A549 (cell line): ENCODE measurements at regions not wholly inside any gene's neighbourhood (a gene's known extent, or its start where the extent isn't known, plus 50 kb on each side); places are given as distances from the start of the nearest gene placed in this dataset.
A peak's percentile ranks its signal among the peaks of the same experiment; 100 is the strongest.

Experiments
- ATAC-seq, 2 experiments: fragments of 200-7000 bp in 1 of 2; fragments of >200 bp in 1 of 2; cut with Nextera tagmentation in 1 of 2; cut with Tn5 transposase in 1 of 2; 3 replicates each; pipeline versions ENCODE4 v1.8.0 to v1.9.1; 2018 to 2020; ENCODE audit warnings: mild to moderate bottlenecking in 1 of 2, moderate library complexity in 1 of 2
- CTCF ChIA-PET: fragments of 300-600 bp; sonication (Branson Sonifier 250); formaldehyde crosslinking; extraction: SDS; loops from one replicate; lab custom pipeline; 2021; ENCODE audit warnings: antibody characterized with exemption, inconsistent platforms; lab: Yijun Ruan, JAX
- POLR2A ChIA-PET: fragments of 350-600 bp; formaldehyde crosslinking; extraction: SDS; loops from one replicate; lab custom pipeline; 2021; ENCODE audit warnings: antibody characterized with exemption, inconsistent platforms; lab: Yijun Ruan, JAX
- DNase-seq, 2 experiments: peaks; one replicate each; pipeline versions ENCODE4 v3.0.0 to v3.0.0-alpha.2; 2011 to 2016; ENCODE audit warnings: low read depth in 1 of 2, low spot score in 1 of 2
- FAIRE-seq: peaks from 2 replicates; lab custom pipeline; 2011; peaks lifted over from hg19 to GRCh38; lab: Jason Lieb, UNC
- H3K27ac ChIP-seq, 2 experiments: fragments of >200 bp; sonication (Bioruptor Twin); formaldehyde crosslinking; 3 replicates each; pipeline ENCODE4 v1.5.1; 2016 to 2017
- H3K4me1 ChIP-seq: fragments of >200 bp; sonication (Bioruptor Twin); formaldehyde crosslinking; 3 replicates; pipeline ENCODE4 v1.6.1; 2016
- H3K4me2 ChIP-seq: fragments of >200 bp; sonication (Bioruptor Twin); formaldehyde crosslinking; 3 replicates; pipeline ENCODE4 v1.6.1; 2016
- H3K4me3 ChIP-seq: fragments of >200 bp; sonication (Bioruptor Twin); formaldehyde crosslinking; 3 replicates; pipeline ENCODE4 v1.5.1; 2016
- H3K9me3 ChIP-seq: fragments of >200 bp; sonication (Bioruptor Twin); formaldehyde crosslinking; 3 replicates; pipeline ENCODE4 v1.6.1; 2016
- ATOH8 ChIP-seq: fragments of 250-450 bp; sonication (Bioruptor Pico); IDR thresholded peaks from 2 replicates; pipeline ENCODE4 v1.5.0; 2020; ENCODE audit warnings: low read depth, mild to moderate bottlenecking, moderate library complexity
- CBX8 ChIP-seq: fragments of 200-600 bp; sonication (generic); IDR thresholded peaks from 2 replicates; pipeline ENCODE4 v1.6.1; 2016
- CEBPB ChIP-seq, 2 experiments: fragments of >200 bp in 1 of 2; sonication (Bioruptor Twin) in 1 of 2; formaldehyde crosslinking in 1 of 2; IDR thresholded peaks; 2 replicates each; pipeline ENCODE4 v1.6.1; 2012 to 2016
- CHD2 ChIP-seq: fragments of 150-350 bp; IDR thresholded peaks from 2 replicates; pipeline ENCODE4 v1.6.1; 2014; ENCODE audit warnings: low read length; ENCODE audit not compliant: partially characterized antibody
- E2F6 ChIP-seq: IDR thresholded peaks from 2 replicates; pipeline ENCODE4 v1.6.1; 2012; ENCODE audit warnings: low read depth, borderline replicate concordance
- EHMT2 ChIP-seq: fragments of 200-600 bp; sonication (generic); IDR thresholded peaks from 2 replicates; pipeline ENCODE4 v1.6.1; 2016; ENCODE audit warnings: antibody characterized with exemption, low read depth, mild to moderate bottlenecking, moderate library complexity
- ELK1 ChIP-seq: fragments of 150-350 bp; IDR thresholded peaks from 2 replicates; pipeline ENCODE4 v1.6.1; 2014; ENCODE audit warnings: low read depth, mild to moderate bottlenecking, low read length
- FOSL2 ChIP-seq, 2 experiments: fragments of 450-650 bp in 1 of 2; fragments of >200 bp in 1 of 2; sonication (Bioruptor Twin) in 1 of 2; formaldehyde crosslinking; IDR thresholded peaks; 2 replicates each; pipeline versions ENCODE4 v1.5.0 to v1.6.1; 2016 to 2020; ENCODE audit warnings: mild to moderate bottlenecking in 1 of 2, moderate library complexity in 1 of 2
- HEYL ChIP-seq: fragments of 250-450 bp; sonication (Bioruptor Pico); IDR thresholded peaks from 2 replicates; pipeline ENCODE4 v1.8.0; 2021; ENCODE audit warnings: mild to moderate bottlenecking, moderate library complexity
- HMGXB4 ChIP-seq: fragments of 250-450 bp; sonication (Bioruptor Pico); IDR thresholded peaks from 2 replicates; pipeline ENCODE4 v1.5.0; 2021; ENCODE audit warnings: mild to moderate bottlenecking, moderate library complexity, borderline replicate concordance
- HOXA7 ChIP-seq: fragments of 250-450 bp; sonication (Bioruptor Pico); IDR thresholded peaks from 2 replicates; pipeline ENCODE4 v1.5.0; 2020; ENCODE audit warnings: mild to moderate bottlenecking, moderate library complexity
- HOXB13 ChIP-seq: fragments of 250-450 bp; sonication (Bioruptor Pico); IDR thresholded peaks from 2 replicates; pipeline ENCODE4 v1.5.0; 2020; ENCODE audit warnings: low read depth, mild to moderate bottlenecking, moderate library complexity
- JUNB ChIP-seq: fragments of >200 bp; sonication (Bioruptor Twin); formaldehyde crosslinking; IDR thresholded peaks from 2 replicates; pipeline ENCODE4 v1.6.1; 2016
- KDM5A ChIP-seq: fragments of 200-600 bp; sonication (generic); IDR thresholded peaks from 2 replicates; pipeline ENCODE4 v1.6.1; 2016; ENCODE audit warnings: antibody characterized with exemption, mild to moderate bottlenecking
- POLR2A ChIP-seq: IDR thresholded peaks from 2 replicates; pipeline ENCODE4 v1.6.1; 2012; ENCODE audit warnings: mild to moderate bottlenecking, low read length
- RCOR1 ChIP-seq: fragments of 150-350 bp; IDR thresholded peaks from 2 replicates; pipeline ENCODE4 v1.6.1; 2014; ENCODE audit warnings: antibody characterized with exemption, low read length, low read depth
- TFCP2L1 ChIP-seq: fragments of 250-450 bp; sonication (Bioruptor Pico); IDR thresholded peaks from 2 replicates; pipeline ENCODE4 v1.5.0; 2021; ENCODE audit warnings: mild to moderate bottlenecking
- USF2 ChIP-seq: fragments of 450-650 bp; IDR thresholded peaks from 2 replicates; pipeline ENCODE4 v1.6.1; 2014; ENCODE audit warnings: antibody characterized with exemption
- ZC3H11A ChIP-seq: fragments of 450-650 bp; IDR thresholded peaks from 2 replicates; pipeline ENCODE4 v1.6.1; 2014; ENCODE audit warnings: antibody characterized with exemption, mild to moderate bottlenecking
- ZFP36 ChIP-seq: fragments of 450-650 bp; IDR thresholded peaks from 2 replicates; pipeline ENCODE4 v1.6.1; 2014; ENCODE audit warnings: borderline replicate concordance; ENCODE audit not compliant: partially characterized antibody
- ZNF302 ChIP-seq: fragments of 250-450 bp; sonication (Bioruptor Pico); IDR thresholded peaks from 2 replicates; pipeline ENCODE4 v1.9.0; 2021; ENCODE audit warnings: inconsistent platforms, mild to moderate bottlenecking, moderate library complexity
- ZSCAN20 ChIP-seq: fragments of 250-450 bp; sonication (Bioruptor Pico); IDR thresholded peaks from 2 replicates; pipeline ENCODE4 v1.8.0; 2022; ENCODE audit warnings: mild to moderate bottlenecking, moderate library complexity
- WGBS: methylation state at CpG from one replicate; pipeline ENCODE4 v1.1.6; 2017; ENCODE audit errors: missing lambda C conversion rate; 5-methylcytosine and 5-hydroxymethylcytosine counted together

- Histone ChIP-seq H3K4me1 (no peaks in the 10 kb centered on the region), H3K4me3 (no peak overlapping the region), H3K27ac (no peak overlapping the region), H3K4me2 (no peak overlapping the region), H3K9me3 (no peaks in the 10 kb centered on the region)
- no peak for TF ChIP-seq FOSL2 (IDR thresholded peaks at IDR 0.05)
- no peak for TF ChIP-seq FOSL2 (CRISPR knock-in tag; IDR thresholded peaks at IDR 0.05)
- TF ChIP-seq CEBPB (IDR thresholded peaks at IDR 0.05) = peak in 1 of 2 experiments; percentile 16; a peak in 1 of 4 replicates
- ChIA-PET POLR2A (no interaction called here), CTCF (no interaction called here)
- DNase-seq = no peak
- no peak for FAIRE-seq
- ATAC-seq = no peak
These were observed 103.9 kb upstream of the THSD7A start for GRCh38 chr7:11935905-11936304.

- Histone ChIP-seq H3K4me2 (no peak overlapping the region), H3K4me3 (no peak overlapping the region), H3K27ac (no peak overlapping the region), H3K9me3 (peaks cover 8% of the 10 kb centered on the region; the same call in 1 of the 3 replicates), H3K4me1 (no peaks in the 10 kb centered on the region)
- CTCF ChIA-PET = interaction anchor here (0.6 kb wide), 1 partner anchor 51 kb away, joined by 4 read pairs; no protein-coding TSS in a partner anchor
- TF ChIP-seq RCOR1 (no peak), ZC3H11A (peak; percentile 80), POLR2A (no peak)
- no peak for FAIRE-seq
- DNase-seq = no peak
- 79% methylated on average over 1 of the region's 1 CpG for WGBS
- no peak for ATAC-seq
- POLR2A ChIA-PET = no interaction called here
These were observed 114.8 kb upstream of the THSD7A start for GRCh38 chr7:11946794-11947193.

GRCh38 chr7:11950281-11950680 lies 118.3 kb upstream of the THSD7A start:
- POLR2A ChIA-PET = no interaction called here
- Histone ChIP-seq H3K27ac (no peak overlapping the region), H3K4me1 (no peaks in the 10 kb centered on the region), H3K4me2 (no peak overlapping the region), H3K9me3 (0 out of 3 replicates have a peak, but pooled peaks cover 4% of the 10 kb centered on the region), H3K4me3 (no peak overlapping the region)
- CTCF ChIA-PET = no interaction called here
- no peak for ATAC-seq
- WGBS = 51% methylated on average over 2 of the region's 4 CpGs
- FAIRE-seq = no peak
- no peak for DNase-seq
- TF ChIP-seq EHMT2 = no peak
- no peak for TF ChIP-seq CHD2
- TF ChIP-seq ELK1 = no peak
- TF ChIP-seq TFCP2L1 = no peak
- no peak for TF ChIP-seq HMGXB4
- TF ChIP-seq JUNB = no peak
- TF ChIP-seq E2F6 = no peak

- FAIRE-seq (no peak), ATAC-seq (no peak)
- H3K4me2 ChIP-seq = no peak overlapping the region
- POLR2A ChIA-PET = no interaction called here
- H3K4me3 ChIP-seq = no peak overlapping the region
- 0 out of 3 replicates have a peak, but pooled peaks cover 4% of the 10 kb centered on the region for H3K9me3 ChIP-seq
- H3K4me1 ChIP-seq = no peaks in the 10 kb centered on the region
- CTCF ChIA-PET = no interaction called here
- no peak overlapping the region for H3K27ac ChIP-seq
- no peak for TF ChIP-seq KDM5A
- no peak for TF ChIP-seq ZNF302 (CRISPR knock-in tag)
- no peak for TF ChIP-seq ZFP36
- TF ChIP-seq ZSCAN20 (CRISPR knock-in tag) = no peak
- TF ChIP-seq E2F6 = no peak
- no peak for TF ChIP-seq JUNB
- no peak for TF ChIP-seq USF2
- TF ChIP-seq ZC3H11A = no peak
- TF ChIP-seq HOXA7 (CRISPR knock-in tag) = no peak
- TF ChIP-seq ATOH8 (CRISPR knock-in tag) = no peak
- TF ChIP-seq CBX8 = no peak
- no peak for TF ChIP-seq HOXB13
- no peak for TF ChIP-seq EHMT2
- no peak for TF ChIP-seq HEYL
- TF ChIP-seq, all 56 proteins: peak for 0
- DNase-seq = no peak
- 31% methylated on average over 3 of the region's 3 CpGs for WGBS
These were observed 118.9 kb upstream of the THSD7A start for GRCh38 chr7:11950942-11951341.
